Osteocyte (in vitro differentiated cells): ENCODE measurements at regions not wholly inside any gene's neighbourhood (a gene's known extent, or its start where the extent isn't known, plus 50 kb on each side); places are given as distances from the start of the nearest gene placed in this dataset.

Experiments used
- DNase-seq: peaks from one replicate; pipeline ENCODE4 v3.0.0; 2021; ENCODE audit warnings: mixed read lengths; ENCODE audit not compliant: unreplicated experiment; ENCODE audit errors: extremely low spot score
- H3K27ac Mint-ChIP-seq: one replicate; pipeline ENCODE4 v1.8.0; 2021; ENCODE audit warnings: mild to moderate bottlenecking, mixed read lengths; ENCODE audit not compliant: unreplicated experiment
- H3K27me3 Mint-ChIP-seq: one replicate; pipeline ENCODE4 v1.8.0; 2021; ENCODE audit warnings: mixed read lengths; ENCODE audit not compliant: unreplicated experiment
- H3K36me3 Mint-ChIP-seq: one replicate; pipeline ENCODE4 v1.8.0; 2021; ENCODE audit warnings: mixed read lengths; ENCODE audit not compliant: unreplicated experiment
- H3K4me1 Mint-ChIP-seq: one replicate; pipeline ENCODE4 v1.8.0; 2021; ENCODE audit warnings: mixed read lengths; ENCODE audit not compliant: unreplicated experiment
- H3K4me3 Mint-ChIP-seq: one replicate; pipeline ENCODE4 v1.8.0; 2021; ENCODE audit warnings: mild to moderate bottlenecking, moderate library complexity, mixed read lengths; ENCODE audit not compliant: unreplicated experiment
- H3K9me3 Mint-ChIP-seq: one replicate; pipeline ENCODE4 v1.8.0; 2021; ENCODE audit warnings: mixed read lengths; ENCODE audit not compliant: unreplicated experiment
- TF ChIP-seq, protein P1 (sequence below): fragments of 200-600 bp; sonication (generic); IDR thresholded peaks from 2 replicates; pipeline ENCODE4 v1.5.0; 2021; ENCODE audit warnings: antibody characterized with exemption, mild to moderate bottlenecking, moderate library complexity

DNA sequence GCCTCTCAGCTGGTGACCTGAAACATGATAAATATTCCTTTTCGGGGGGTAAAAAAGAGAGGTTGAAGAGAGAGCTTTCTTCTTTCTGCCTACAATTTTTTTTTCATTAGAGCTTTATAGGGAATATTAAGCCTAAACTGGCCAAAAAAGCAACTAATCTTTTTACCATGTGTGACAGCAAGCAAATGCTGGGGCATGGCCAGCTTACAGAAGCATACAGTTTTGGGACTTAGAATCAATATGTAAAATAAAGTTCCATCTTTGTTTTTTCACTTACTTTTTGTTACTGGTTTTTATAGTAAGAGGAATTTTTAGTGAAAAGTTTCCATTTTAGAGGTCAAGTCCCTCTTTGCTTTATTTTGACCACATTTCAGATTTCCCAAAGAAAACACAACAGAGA is 301.2 kb upstream of the DEPDC1 start:
- Mint-ChIP-seq H3K9me3 (peaks cover 5% of the 10 kb centered on the region), H3K27me3 (no peaks in the 10 kb centered on the region), H3K4me1 (no peaks in the 10 kb centered on the region), H3K36me3 (no peaks in the 10 kb centered on the region), H3K4me3 (no peak overlapping the region), H3K27ac (no peak overlapping the region)
- no peak for DNase-seq
- TF ChIP-seq, protein P1, sequence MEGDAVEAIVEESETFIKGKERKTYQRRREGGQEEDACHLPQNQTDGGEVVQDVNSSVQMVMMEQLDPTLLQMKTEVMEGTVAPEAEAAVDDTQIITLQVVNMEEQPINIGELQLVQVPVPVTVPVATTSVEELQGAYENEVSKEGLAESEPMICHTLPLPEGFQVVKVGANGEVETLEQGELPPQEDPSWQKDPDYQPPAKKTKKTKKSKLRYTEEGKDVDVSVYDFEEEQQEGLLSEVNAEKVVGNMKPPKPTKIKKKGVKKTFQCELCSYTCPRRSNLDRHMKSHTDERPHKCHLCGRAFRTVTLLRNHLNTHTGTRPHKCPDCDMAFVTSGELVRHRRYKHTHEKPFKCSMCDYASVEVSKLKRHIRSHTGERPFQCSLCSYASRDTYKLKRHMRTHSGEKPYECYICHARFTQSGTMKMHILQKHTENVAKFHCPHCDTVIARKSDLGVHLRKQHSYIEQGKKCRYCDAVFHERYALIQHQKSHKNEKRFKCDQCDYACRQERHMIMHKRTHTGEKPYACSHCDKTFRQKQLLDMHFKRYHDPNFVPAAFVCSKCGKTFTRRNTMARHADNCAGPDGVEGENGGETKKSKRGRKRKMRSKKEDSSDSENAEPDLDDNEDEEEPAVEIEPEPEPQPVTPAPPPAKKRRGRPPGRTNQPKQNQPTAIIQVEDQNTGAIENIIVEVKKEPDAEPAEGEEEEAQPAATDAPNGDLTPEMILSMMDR, result no peak

DNA sequence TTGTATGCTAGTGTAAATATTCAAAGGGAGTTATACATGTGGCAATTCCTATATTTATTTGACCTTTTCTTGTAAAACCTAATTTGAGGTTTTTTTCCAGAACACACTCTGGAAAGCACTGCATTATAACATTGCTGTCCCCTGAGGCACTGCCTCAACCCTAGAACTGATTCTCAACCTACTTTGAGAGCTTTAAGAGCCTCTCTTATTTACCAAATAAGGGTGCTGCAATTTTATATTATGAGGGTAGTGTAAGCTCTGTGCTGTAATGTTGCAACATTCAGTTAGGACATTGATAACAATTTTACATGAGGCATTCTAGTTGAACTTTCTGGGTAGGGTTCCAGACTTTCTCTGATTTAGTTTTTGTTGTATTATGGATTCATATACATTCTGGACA is 302.2 kb upstream of the DEPDC1 start:
- H3K36me3 Mint-ChIP-seq, result no peaks in the 10 kb centered on the region
- no peak for DNase-seq
- H3K9me3 Mint-ChIP-seq, result peaks cover 5% of the 10 kb centered on the region
- no peaks in the 10 kb centered on the region for H3K4me1 Mint-ChIP-seq
- H3K27ac Mint-ChIP-seq, result no peak overlapping the region
- H3K4me3 Mint-ChIP-seq, result no peak overlapping the region
- TF ChIP-seq, protein P1, result no peak
- H3K27me3 Mint-ChIP-seq, result no peaks in the 10 kb centered on the region

DNA sequence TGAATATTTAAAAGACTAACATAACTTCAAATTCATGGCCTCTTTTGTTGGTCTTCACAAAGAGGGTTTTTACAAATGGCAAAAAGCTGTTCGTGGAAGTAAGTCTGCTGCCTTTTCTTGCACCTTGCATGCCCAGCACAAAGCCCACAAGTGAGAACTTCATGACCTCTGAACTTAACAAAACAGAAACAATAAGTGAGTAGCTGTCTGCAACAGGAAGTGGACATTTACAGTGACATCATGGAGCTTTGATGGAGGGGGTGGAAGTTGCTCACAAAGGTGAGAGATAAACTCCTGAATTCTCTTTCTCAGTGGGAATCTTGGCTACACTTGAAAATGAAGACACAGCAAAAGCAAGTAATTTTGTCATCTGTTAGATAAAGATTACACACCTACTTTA is 303.3 kb upstream of the DEPDC1 start:
- H3K4me1 Mint-ChIP-seq, result no peaks in the 10 kb centered on the region
- no peaks in the 10 kb centered on the region for H3K36me3 Mint-ChIP-seq
- peaks cover 5% of the 10 kb centered on the region for H3K9me3 Mint-ChIP-seq
- H3K4me3 Mint-ChIP-seq, result no peak overlapping the region
- no peaks in the 10 kb centered on the region for H3K27me3 Mint-ChIP-seq
- DNase-seq, result no peak
- H3K27ac Mint-ChIP-seq, result no peak overlapping the region
- TF ChIP-seq, protein P1, result no peak

DNA sequence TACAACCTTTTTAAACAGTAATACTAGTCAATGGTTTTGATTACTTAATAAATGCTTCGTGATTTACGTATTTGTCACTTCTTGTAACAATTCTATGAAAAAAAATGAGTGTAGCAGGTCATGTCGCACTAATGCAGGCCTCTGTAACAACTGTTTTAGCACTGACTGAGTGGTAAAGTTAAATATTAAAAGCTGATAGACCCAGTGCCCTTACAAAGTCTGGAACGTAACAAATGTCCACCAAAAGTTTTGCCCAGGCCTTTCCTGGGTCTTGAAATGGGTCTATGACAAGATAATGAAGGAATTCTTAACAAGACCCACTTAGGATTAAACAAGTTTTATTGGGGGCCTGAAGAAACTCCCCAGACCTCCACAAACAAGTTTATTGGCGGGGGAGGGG is 304.6 kb upstream of the DEPDC1 start:
- no peaks in the 10 kb centered on the region for H3K27me3 Mint-ChIP-seq
- H3K4me1 Mint-ChIP-seq, result no peaks in the 10 kb centered on the region
- no peak for DNase-seq
- H3K9me3 Mint-ChIP-seq, result no peaks in the 10 kb centered on the region
- H3K4me3 Mint-ChIP-seq, result no peak overlapping the region
- TF ChIP-seq, protein P1, result no peak
- no peaks in the 10 kb centered on the region for H3K36me3 Mint-ChIP-seq
- H3K27ac Mint-ChIP-seq, result no peak overlapping the region

DNA sequence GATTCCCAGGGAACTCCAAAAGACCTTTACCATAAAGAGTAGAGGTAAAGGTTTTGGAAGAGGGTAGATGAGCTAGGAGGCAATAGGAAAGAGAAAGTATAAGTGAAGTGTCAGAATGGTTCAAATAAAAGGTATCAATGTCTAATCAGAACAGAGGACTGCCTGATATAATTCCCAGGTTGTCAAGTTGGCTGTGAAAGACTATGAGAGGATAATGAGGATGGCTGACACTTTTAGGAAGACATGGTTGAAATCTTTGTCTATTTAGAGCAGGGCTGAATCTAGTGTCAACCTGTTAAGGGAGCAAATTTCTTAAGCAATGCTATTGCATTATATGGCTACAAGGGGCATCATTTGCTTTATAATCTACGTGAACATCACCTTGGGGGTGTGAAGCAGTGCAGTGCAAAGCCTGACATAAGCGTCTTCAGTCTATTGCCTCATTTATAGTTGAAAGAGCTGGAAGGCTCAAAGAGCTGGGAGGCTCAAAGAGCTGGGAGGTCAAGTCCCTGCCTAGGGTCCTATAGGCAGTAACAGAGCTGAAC is 308.3 kb upstream of the DEPDC1 start:
- Mint-ChIP-seq H3K4me3 (no peak overlapping the region), H3K27me3 (no peaks in the 10 kb centered on the region), H3K36me3 (no peaks in the 10 kb centered on the region), H3K27ac (no peak overlapping the region), H3K4me1 (no peaks in the 10 kb centered on the region), H3K9me3 (no peaks in the 10 kb centered on the region)
- DNase-seq, result no peak
- TF ChIP-seq, protein P1, result no peak
